Ovary (tissue), 7 donors: ENCODE measurements at regions not wholly inside any gene's neighbourhood (a gene's known extent, or its start where the extent isn't known, plus 50 kb on each side); places are given as distances from the start of the nearest gene placed in this dataset.

Source experiments
- DNase-seq, 5 donors: peaks; one replicate each; pipeline ENCODE4 v3.0.0-alpha.2; 2019 to 2020
- H3K27ac ChIP-seq, 2 donors: fragments of 200-600 bp; one replicate each; pipeline versions ENCODE4 v1.5.1 to v1.8.0; 2019 to 2022
- H3K27me3 ChIP-seq: fragments of 200-600 bp; one replicate; pipeline ENCODE4 v1.8.0; 2022
- H3K36me3 ChIP-seq: fragments of 200-600 bp; sonication (generic); one replicate; pipeline ENCODE4 v1.5.1; 2019
- H3K4me1 ChIP-seq: one replicate; pipeline ENCODE4 v1.8.1; 2013; ENCODE audit warnings: mild to moderate bottlenecking, moderate library complexity; ENCODE audit not compliant: insufficient read depth
- H3K4me3 ChIP-seq: fragments of 200-600 bp; sonication (generic); one replicate; pipeline ENCODE4 v1.5.1; 2017
- H3K9me3 ChIP-seq, 2 donors: fragments of 200-600 bp in 1 of 2; sonication (generic) in 1 of 2; one replicate each; pipeline versions ENCODE4 v1.5.1 to v1.8.1; 2013 to 2019; ENCODE audit warnings: mild to moderate bottlenecking in 1 of 2, moderate library complexity in 1 of 2
- CTCF ChIP-seq, 3 donors: fragments of 450-650 bp in 2 of 3; fragments of 200-600 bp in 1 of 3; IDR thresholded peaks; one replicate each; pipeline versions ENCODE4 v1.5.1 to v1.8.0; 2016 to 2022; ENCODE audit warnings: antibody characterized with exemption in 3 of 3, mild to moderate bottlenecking in 1 of 3
- EP300 ChIP-seq: sonication (generic); formaldehyde crosslinking; IDR thresholded peaks from one replicate; pipeline ENCODE4 v1.6.1; 2017; ENCODE audit warnings: antibody characterized with exemption
- POLR2A ChIP-seq: fragments of 450-650 bp; IDR thresholded peaks from one replicate; pipeline ENCODE4 v1.6.1; 2017; ENCODE audit warnings: antibody characterized with exemption, mild to moderate bottlenecking, moderate library complexity
- WGBS, 3 donors: extraction: QIAGEN DNeasy Blood & Tissue Kit in 1 of 3; methylation state at CpG; one replicate each; pipeline versions ENCODE4 v1.1.5 to v1.1.7; 2013 to 2017; 5-methylcytosine and 5-hydroxymethylcytosine counted together
- intact Hi-C, 4 donors: fragments of 100-400 bp; cut with DNase I; formaldehyde crosslinking; loops; one replicate each; pipeline versions ENCODE4 v1.11.0 to v1.15.1; 2022 to 2023
- donor health status: DM: no; HTN: no; CAD: no; lungs with moderate emphysema.
- donor health status: DM: no; HTN: no; CAD: no.
- donor health status: Bipolar disorder and iron deficiency.
- donor health status: DM: no; HTN: no; CAD: no.
- donor health status: DM: yes; HTN: yes; CAD: no.

GRCh38 chr15:31487811-31488436 lies 161.3 kb downstream of the KLF13 start:
- H3K4me3 ChIP-seq = no peak overlapping the region
- intact Hi-C loops = loop anchor here in 3 of 4 donors (5.0 to 10.0 kb wide), 5 partner anchors 123 to 823 kb away; partner anchors contain the start of gene KLF13 (in 1 of the 3)
- 70 to 72% (median 70%) methylated on average over 6 of the region's 6 CpGs for WGBS, 3 donors
- peaks cover 0 to 3% of the 10 kb centered on the region in 2 donors for H3K9me3 ChIP-seq
- TF ChIP-seq EP300 (no peak), CTCF (IDR thresholded peaks at IDR 0.05) (no peak), POLR2A (no peak)
- H3K27me3 ChIP-seq = no peaks in the 10 kb centered on the region
- DNase-seq = peak in 1 of 5 donors; percentile 14
- no peaks in the 10 kb centered on the region for H3K36me3 ChIP-seq
- no peak overlapping the region for H3K27ac ChIP-seq
- H3K4me1 ChIP-seq = peaks cover 1% of the 10 kb centered on the region

GRCh38 chr15:31488437-31489204 lies 162.0 kb downstream of the KLF13 start:
- Histone ChIP-seq H3K4me3 (no peak overlapping the region), H3K4me1 (no peaks in the 10 kb centered on the region), H3K27me3 (no peaks in the 10 kb centered on the region), H3K36me3 (no peaks in the 10 kb centered on the region), H3K9me3 (peaks cover 0 to 3% of the 10 kb centered on the region in 2 donors), H3K27ac (peak overlapping the region in 1 of 2 donors; percentile 17)
- intact Hi-C loops = loop anchor here in 3 of 4 donors (5.0 to 10.0 kb wide), 5 partner anchors 124 to 824 kb away; partner anchors contain the start of gene KLF13 (in 1 of the 3)
- WGBS, 3 donors = 25 to 29% (median 26%) methylated on average over 7 of the region's 7 CpGs
- DNase-seq = peak in 3 of 5 donors; percentile 43 to 68 (median 56)
- TF ChIP-seq CTCF (IDR thresholded peaks at IDR 0.05) (peak; percentile 43 to 91 (median 89)), POLR2A (no peak)

GRCh38 chr15:31489281-31489680 lies 162.6 kb downstream of the KLF13 start:
- H3K36me3 ChIP-seq = no peaks in the 10 kb centered on the region
- H3K4me1 ChIP-seq = no peaks in the 10 kb centered on the region
- no peak overlapping the region for H3K4me3 ChIP-seq
- no peaks in the 10 kb centered on the region for H3K27me3 ChIP-seq
- peak overlapping the region in 1 of 2 donors; percentile 17 for H3K27ac ChIP-seq
- peaks cover 0 to 3% of the 10 kb centered on the region in 2 donors for H3K9me3 ChIP-seq
- TF ChIP-seq CTCF (IDR thresholded peaks at IDR 0.05) (no peak), EP300 (no peak), POLR2A (no peak)
- DNase-seq = peak in 1 of 5 donors; percentile 12
- WGBS, 3 donors = 57 to 98% (median 74%) methylated on average over 2 of the region's 2 CpGs
- intact Hi-C loops = loop anchor here in 3 of 4 donors (5.0 to 10.0 kb wide), 5 partner anchors 124 to 824 kb away; partner anchors contain the start of gene KLF13 (in 1 of the 3)

DNA sequence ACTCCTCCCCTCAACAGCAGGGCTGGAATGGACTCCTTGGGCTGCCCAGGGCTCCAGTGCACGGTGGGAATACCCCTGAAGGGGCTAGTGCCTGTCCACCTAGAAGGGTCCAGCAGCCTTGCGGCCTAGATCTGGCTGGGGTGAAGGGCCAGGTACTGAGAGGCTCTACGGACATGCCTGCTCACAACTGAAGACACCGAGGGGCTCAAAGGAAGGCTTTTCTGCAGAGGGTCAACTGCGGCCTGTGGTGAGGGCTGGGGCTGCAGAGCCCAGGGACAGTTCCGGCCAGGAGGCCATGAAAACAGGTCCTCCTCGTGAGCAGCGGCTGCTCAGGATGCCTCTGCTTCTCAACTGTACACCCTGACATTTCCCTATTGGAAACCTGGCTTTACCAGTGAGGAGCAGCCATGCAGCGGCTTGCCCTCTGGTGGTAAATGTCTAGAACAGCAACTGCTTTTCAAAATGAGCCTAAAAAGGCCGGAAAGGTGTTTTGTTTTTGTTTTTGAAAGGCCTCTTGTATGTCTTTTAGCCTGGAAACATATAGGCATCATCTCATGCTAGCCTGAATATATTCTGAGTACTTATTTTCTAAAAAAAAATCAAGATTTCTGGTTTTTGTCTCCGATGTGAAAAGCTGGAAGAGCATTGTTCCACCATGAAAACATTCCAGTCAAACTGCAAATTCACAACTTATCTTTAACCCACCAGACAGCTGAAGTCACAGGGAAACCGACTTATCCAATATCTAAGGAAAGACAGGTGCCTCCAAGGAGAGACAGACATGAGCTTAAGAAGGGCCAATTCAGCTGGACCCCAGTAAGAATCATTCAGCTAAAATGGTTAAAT lies 163.4 kb downstream of the KLF13 start:
- intact Hi-C loops = loop anchor here (5.0 to 10.0 kb wide), 6 partner anchors 125 to 825 kb away; partner anchors contain the start of gene KLF13 (in 1 of the 4)
- TF ChIP-seq CTCF (IDR thresholded peaks at IDR 0.05) = peak; percentile 53 to 77 (median 76)
- no peak for TF ChIP-seq EP300
- TF ChIP-seq POLR2A = no peak
- DNase-seq = peak in 1 of 5 donors; percentile 41
- Histone ChIP-seq H3K27me3 (no peaks in the 10 kb centered on the region), H3K4me1 (no peaks in the 10 kb centered on the region), H3K27ac (no peak overlapping the region), H3K4me3 (no peak overlapping the region), H3K36me3 (no peaks in the 10 kb centered on the region), H3K9me3 (peaks cover 0 to 3% of the 10 kb centered on the region in 2 donors)
- 38 to 52% (median 42%) methylated on average over 12 of the region's 12 CpGs for WGBS, 3 donors
